LNCaP clone FGC (cell line): ENCODE measurements at regions not wholly inside any gene's neighbourhood (a gene's known extent, or its start where the extent isn't known, plus 50 kb on each side); places are given as distances from the start of the nearest gene placed in this dataset.
"Not testable (repeated sequence)": the region's sequence is repeated elsewhere in the genome, so short reads cannot be mapped to it uniquely, and the experiment has no call there.

Experiments
- DNase-seq: peaks from one replicate; pipeline ENCODE4 v3.0.0-alpha.2; 2011; ENCODE audit warnings: low read depth
- H3K4me3 ChIP-seq: 2 replicates; pipeline ENCODE4 v1.5.1; 2011; ENCODE audit warnings: mild to moderate bottlenecking, low read depth, low read length, control low read depth
- TF ChIP-seq, protein P1 (sequence below): IDR thresholded peaks from 2 replicates; pipeline ENCODE4 v1.5.1; 2012; ENCODE audit warnings: mild to moderate bottlenecking; ENCODE audit not compliant: control insufficient read depth, insufficient read depth; ENCODE audit errors: extremely low read depth

DNA sequence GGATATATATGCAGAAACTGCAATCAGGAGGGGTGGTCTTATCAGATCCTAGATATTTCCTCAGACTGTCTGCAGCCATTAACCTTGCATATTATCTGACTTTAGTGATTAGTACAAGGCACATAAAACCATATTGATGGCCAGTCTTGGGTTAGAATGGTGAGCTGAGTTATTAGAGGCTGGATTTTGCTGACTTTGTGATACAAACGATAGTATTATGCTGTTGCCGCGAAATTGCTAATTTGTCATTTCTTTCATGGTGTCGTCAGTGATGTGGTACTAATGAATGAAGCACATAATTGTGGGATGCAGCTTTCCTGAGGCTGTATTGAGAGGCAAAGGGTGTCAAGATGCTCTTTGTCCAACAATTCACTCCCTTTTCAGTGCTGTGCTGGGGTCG is 172.5 kb downstream of the TEX29 start:
- no peak for DNase-seq
- H3K4me3 ChIP-seq: no peak overlapping the region
- TF ChIP-seq, protein P1, sequence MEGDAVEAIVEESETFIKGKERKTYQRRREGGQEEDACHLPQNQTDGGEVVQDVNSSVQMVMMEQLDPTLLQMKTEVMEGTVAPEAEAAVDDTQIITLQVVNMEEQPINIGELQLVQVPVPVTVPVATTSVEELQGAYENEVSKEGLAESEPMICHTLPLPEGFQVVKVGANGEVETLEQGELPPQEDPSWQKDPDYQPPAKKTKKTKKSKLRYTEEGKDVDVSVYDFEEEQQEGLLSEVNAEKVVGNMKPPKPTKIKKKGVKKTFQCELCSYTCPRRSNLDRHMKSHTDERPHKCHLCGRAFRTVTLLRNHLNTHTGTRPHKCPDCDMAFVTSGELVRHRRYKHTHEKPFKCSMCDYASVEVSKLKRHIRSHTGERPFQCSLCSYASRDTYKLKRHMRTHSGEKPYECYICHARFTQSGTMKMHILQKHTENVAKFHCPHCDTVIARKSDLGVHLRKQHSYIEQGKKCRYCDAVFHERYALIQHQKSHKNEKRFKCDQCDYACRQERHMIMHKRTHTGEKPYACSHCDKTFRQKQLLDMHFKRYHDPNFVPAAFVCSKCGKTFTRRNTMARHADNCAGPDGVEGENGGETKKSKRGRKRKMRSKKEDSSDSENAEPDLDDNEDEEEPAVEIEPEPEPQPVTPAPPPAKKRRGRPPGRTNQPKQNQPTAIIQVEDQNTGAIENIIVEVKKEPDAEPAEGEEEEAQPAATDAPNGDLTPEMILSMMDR: no peak

DNA sequence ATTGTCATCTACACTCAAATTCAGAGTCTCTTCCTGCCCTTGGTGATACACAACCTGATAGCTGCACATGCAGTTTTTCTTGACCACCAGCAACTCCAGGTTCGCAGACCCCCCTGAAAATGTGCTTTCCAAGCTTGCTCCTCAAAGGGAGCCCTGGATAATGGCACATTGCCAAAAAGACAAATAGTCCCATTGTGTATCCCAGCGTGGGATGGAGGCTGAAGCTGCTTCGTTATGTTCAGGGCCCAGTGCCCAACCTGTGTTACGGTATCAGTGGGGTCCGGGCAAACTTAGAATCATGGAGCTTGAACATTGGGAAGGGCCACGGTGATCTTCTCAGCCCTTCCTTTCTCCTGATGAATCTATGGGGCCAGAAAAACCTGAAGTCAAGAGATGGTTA is 173.0 kb downstream of the TEX29 start:
- DNase-seq: no peak
- no peak overlapping the region for H3K4me3 ChIP-seq
- TF ChIP-seq, protein P1: no peak

DNA sequence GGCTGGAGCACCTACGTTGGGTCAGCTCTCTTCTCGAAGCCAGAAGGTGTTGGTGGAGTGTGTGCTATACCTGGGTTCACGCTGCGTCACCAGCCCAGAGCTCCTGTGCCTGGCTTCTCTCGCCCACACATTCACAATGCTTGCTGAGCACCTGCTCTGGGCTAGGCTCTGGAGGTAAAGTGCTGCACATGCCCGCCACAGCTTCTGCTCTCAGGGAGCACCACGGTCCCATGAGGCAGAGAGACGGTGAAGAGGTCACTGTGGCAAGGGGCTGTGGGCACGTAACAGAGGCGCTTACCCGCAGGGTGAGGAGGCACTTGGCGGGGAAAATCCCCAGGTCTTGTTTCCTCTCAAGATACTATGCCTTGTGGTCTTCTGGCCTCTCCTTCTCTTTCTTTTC is 174.2 kb downstream of the TEX29 start:
- no peak overlapping the region for H3K4me3 ChIP-seq
- TF ChIP-seq, protein P1: no peak
- DNase-seq: no peak

DNA sequence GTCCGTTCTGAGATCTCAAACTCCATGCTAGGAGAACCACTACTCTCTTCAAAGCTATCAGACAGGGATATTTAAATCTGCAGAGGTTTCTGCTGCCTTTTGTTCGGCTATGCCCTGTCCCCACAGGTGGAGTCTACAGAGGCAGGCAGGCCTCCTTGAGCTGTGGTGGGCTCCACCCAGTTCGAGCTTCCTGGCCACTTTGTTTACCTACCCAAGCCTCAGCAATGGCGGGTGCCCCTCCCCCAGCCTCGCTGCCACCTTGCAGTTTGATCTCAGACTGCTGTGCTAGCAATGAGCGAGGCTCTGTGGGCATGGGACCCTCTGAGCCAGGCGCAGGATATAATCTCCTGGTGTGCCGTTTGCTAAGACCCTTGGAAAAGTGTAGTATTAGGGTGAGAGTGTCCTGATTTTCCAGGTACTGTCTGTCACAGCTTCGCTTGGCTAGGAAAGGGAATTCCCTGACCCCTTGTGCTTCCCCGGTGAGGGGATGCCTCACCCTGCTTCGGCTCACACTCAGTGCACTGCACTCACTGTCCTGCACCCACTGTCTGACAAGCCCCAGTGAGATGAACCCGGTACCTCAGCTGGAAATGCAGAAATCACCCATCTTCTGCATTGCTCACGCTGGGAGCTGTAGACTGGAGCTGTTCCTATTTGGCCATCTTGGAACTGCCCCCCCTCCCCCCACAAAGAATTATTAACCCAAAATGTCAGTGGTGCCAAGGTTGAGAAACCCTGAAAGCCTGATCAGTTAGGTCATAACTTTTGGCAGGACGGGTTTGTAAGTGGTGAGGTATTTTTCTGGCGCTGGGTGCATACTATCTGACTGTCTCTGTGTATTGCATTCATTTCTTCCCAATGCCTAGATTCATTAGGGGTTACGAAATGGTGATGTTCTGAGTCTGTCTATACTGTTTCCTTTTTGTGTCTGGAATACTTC is 181.4 kb downstream of the TEX29 start:
- DNase-seq, H3K4me3 ChIP-seq: not testable (repeated sequence)

DNA sequence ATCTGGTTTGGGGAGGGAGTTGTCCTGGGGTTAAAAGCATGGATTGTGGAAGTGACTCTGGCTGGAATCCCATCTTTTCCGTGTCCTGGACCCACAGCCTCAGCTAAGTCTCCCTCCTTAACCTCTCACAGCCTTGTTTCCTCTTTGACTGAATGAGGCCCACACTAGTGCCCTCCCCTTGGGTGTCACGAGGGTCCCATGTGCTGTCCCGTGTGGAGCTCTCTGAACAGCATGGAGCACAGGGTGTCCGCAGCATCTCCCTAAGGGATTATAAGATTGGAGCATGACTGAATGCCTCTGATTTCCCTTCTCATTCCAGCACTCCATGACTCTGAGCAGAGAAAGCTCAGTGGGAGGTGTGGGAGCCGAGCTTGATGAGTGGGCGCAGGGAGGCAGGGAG is 182.5 kb downstream of the TEX29 start:
- H3K4me3 ChIP-seq: no peak overlapping the region
- TF ChIP-seq, protein P1: no peak
- no peak for DNase-seq

DNA sequence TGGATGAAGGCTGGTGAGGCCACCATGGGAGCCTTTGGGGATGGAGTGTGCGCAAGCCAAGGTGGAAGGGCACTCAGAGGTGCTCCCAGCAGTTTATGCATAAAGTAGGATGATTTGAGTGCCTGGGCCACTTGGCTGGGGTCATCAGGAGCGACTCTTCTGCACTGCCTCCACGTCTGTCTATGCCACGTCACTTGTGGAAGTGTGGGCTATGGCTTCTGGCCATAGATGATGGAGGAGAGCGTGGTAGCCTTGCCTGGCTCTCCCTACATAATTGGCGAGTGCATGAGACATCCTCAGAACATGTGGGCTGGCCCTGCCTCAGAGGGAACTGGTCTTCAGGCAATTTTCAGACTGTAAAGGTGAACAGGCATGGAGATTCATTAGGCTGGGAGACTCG is 182.9 kb downstream of the TEX29 start:
- no peak for DNase-seq
- TF ChIP-seq, protein P1: no peak
- H3K4me3 ChIP-seq: no peak overlapping the region

DNA sequence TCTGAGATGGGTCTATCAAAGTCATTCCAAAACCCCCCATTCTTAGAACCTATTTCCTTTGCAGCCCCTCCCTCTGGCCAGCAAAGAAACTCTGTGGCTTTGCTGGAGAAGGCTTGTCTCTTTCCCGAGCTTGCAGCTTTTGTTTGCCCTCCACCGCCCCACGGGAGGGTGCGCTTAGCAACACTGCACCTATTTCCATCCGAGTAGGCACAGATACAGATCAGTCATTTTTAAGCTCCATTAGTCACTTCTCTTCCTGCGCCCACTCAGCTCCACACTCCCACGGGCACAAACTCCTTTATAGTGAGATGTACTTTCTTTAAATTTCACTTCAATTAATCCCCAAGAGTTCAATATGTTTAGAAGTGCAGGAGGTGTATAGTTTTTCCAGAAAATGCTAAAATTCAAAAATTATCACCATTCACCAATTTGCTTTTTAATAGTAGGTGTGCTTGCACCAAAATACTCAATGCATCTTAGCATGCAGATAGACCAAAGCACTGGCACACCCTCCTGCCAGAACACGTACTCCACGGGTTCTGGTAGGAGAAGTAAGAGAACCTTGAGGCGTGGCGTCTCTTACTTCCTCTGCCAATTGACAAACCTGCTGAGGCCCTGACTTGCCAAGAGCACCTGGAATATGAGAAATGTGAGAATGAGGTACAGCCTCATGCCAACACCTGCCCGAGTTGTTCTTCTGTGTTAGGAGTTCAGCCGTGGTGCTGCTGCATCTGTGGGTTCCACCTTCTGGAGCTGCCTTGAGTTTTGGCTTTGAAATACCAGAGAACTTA is 183.7 kb downstream of the TEX29 start:
- TF ChIP-seq, protein P1: no peak
- DNase-seq: no peak
- no peak overlapping the region for H3K4me3 ChIP-seq
